T-cell (primary cell): ENCODE measurements at regions not wholly inside any gene's neighbourhood (a gene's known extent, or its start where the extent isn't known, plus 50 kb on each side); places are given as distances from the start of the nearest gene placed in this dataset.
"Not testable (repeated sequence)": the region's sequence is repeated elsewhere in the genome, so short reads cannot be mapped to it uniquely, and the experiment has no call there.

ENCODE experiments used
- ATAC-seq, 4 experiments: fragments of 200-7000 bp in 3 of 4; fragments of 150-1000 bp in 1 of 4; cut with Tn5 transposase; replicated peaks in 1 of 4; 1 replicate in 3 of 4; 2 replicates in 1 of 4; pipeline ENCODE4 v1.10.0; 2021; ENCODE audit warnings: moderate library complexity in 3 of 4, mild to moderate bottlenecking in 2 of 4, moderate number of reproducible peaks in 1 of 4
- CTCF ChIA-PET, 2 donors: fragments of 300-600 bp; sonication (Branson Sonifier 250); formaldehyde crosslinking; loops; one replicate each; lab custom pipeline; 2022; ENCODE audit warnings: antibody characterized with exemption in 2 of 2; lab: Charles Lee
- POLR2A ChIA-PET, 2 donors: fragments of 300-600 bp; sonication (Branson Sonifier 250); formaldehyde crosslinking; loops; one replicate each; lab custom pipeline; 2022; ENCODE audit warnings: antibody characterized with exemption in 2 of 2; lab: Charles Lee
- DNase-seq, 35 experiments: peaks; one replicate each; pipeline versions ENCODE4 v3.0.0 to v3.0.0-alpha.2; 2013 to 2023
- H3K27ac ChIP-seq: one replicate; pipeline ENCODE4 v1.5.1; 2013; ENCODE audit warnings: low read length
- H3K27me3 ChIP-seq, 2 experiments: replicated peaks in 1 of 2; 1 replicate in 1 of 2; 2 replicates in 1 of 2; pipeline versions ENCODE4 v1.6.1 to v1.7.0; 2013; ENCODE audit warnings: low read length in 1 of 2, mixed read lengths in 1 of 2; ENCODE audit not compliant: control insufficient read depth in 2 of 2, insufficient read depth in 2 of 2; ENCODE audit errors: extremely low read depth in 1 of 2
- H3K36me3 ChIP-seq, 2 donors: 1 replicate in 1 of 2; 2 replicates in 1 of 2; pipeline versions ENCODE4 v1.6.1 to v1.7.0; 2013; ENCODE audit warnings: low read length in 1 of 2; ENCODE audit not compliant: control insufficient read depth in 2 of 2, insufficient read depth in 1 of 2; ENCODE audit errors: extremely low read depth in 1 of 2
- H3K4me1 ChIP-seq, 2 experiments: 1 replicate in 1 of 2; 2 replicates in 1 of 2; pipeline versions ENCODE4 v1.6.1 to v1.7.0; 2013; ENCODE audit warnings: low read length in 2 of 2, mixed read lengths in 1 of 2; ENCODE audit not compliant: insufficient read depth in 2 of 2, control insufficient read depth in 1 of 2; ENCODE audit errors: extremely low read depth in 1 of 2
- H3K4me3 ChIP-seq, 2 donors: 1 replicate in 1 of 2; 2 replicates in 1 of 2; pipeline versions ENCODE4 v1.5.1 to v1.7.0; 2013; ENCODE audit warnings: mild to moderate bottlenecking in 2 of 2, low read length in 1 of 2, moderate library complexity in 1 of 2; ENCODE audit not compliant: control insufficient read depth in 1 of 2; ENCODE audit errors: extremely low read depth in 1 of 2
- H3K9me3 ChIP-seq: 2 replicates; pipeline ENCODE4 v1.7.0; 2013
- H3K27ac Mint-ChIP-seq, 2 donors: one replicate each; pipeline ENCODE4 v1.8.0; 2020 to 2021; ENCODE audit warnings: mild to moderate bottlenecking in 2 of 2, mixed read lengths in 2 of 2
- H3K27me3 Mint-ChIP-seq, 2 donors: one replicate each; pipeline ENCODE4 v1.8.0; 2021 to 2022; ENCODE audit warnings: mixed read lengths in 2 of 2
- H3K36me3 Mint-ChIP-seq: one replicate; pipeline ENCODE4 v1.8.0; 2021; ENCODE audit warnings: mixed read lengths
- H3K4me1 Mint-ChIP-seq, 3 donors: one replicate each; pipeline ENCODE4 v1.8.0; 2020 to 2022; ENCODE audit warnings: mixed read lengths in 3 of 3, mild to moderate bottlenecking in 1 of 3
- H3K4me3 Mint-ChIP-seq, 3 donors: one replicate each; pipeline ENCODE4 v1.8.0; 2020 to 2022; ENCODE audit warnings: mild to moderate bottlenecking in 3 of 3, mixed read lengths in 3 of 3, moderate library complexity in 3 of 3
- H3K9me3 Mint-ChIP-seq, 3 donors: one replicate each; pipeline ENCODE4 v1.8.0; 2020 to 2022; ENCODE audit warnings: mixed read lengths in 3 of 3
- WGBS: methylation state at CpG from one replicate; pipeline ENCODE4 v1.1.5; 2013; ENCODE audit warnings: missing lambda C conversion rate; ENCODE audit not compliant: insufficient coverage; 5-methylcytosine and 5-hydroxymethylcytosine counted together

- Histone ChIP-seq H3K36me3 (no peaks in the 10 kb centered on the region), H3K27me3 (no peaks in the 10 kb centered on the region), H3K4me3 (no peak overlapping the region), H3K9me3 (no peaks in the 10 kb centered on the region), H3K4me1 (no peaks in the 10 kb centered on the region), H3K27ac (no peak overlapping the region)
- H3K27me3 Mint-ChIP-seq, result no peaks in the 10 kb centered on the region
- H3K4me1 Mint-ChIP-seq, result no peaks in the 10 kb centered on the region
- H3K36me3 Mint-ChIP-seq, result no peaks in the 10 kb centered on the region
- no peak overlapping the region for H3K27ac Mint-ChIP-seq
- WGBS, result no CpG with 5 or more reads among the region's 1 CpG
- peaks cover 0 to 10% (median 6%) of the 10 kb centered on the region in 3 donors for H3K9me3 Mint-ChIP-seq
- no peak overlapping the region for H3K4me3 Mint-ChIP-seq
- ChIA-PET CTCF (no interaction called here), POLR2A (no interaction called here)
- DNase-seq, result no peak
- ATAC-seq, result no peak
Measured at GRCh38 chr11:98056945-98057344, 963.8 kb upstream of the CNTN5 start.

DNA sequence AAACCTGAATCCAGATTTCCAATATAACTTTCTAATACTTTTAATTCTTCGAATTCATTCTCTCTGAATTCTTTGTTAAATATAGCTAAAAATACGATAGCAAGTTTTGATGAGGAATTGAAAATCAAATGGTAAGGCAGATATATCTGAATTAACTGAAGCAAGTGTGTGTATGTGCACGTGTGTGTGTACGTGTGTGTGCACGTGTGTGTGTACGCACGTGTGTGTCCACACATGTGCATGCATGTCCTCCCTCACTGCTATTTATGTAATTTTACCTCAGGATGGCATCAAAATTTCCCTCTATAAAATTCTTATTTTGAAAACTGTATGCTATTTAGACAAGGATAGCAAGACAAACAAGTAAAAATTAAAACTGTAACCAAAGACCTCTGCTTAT lies 961.3 kb upstream of the CNTN5 start:
- Histone ChIP-seq H3K27ac (no peak overlapping the region), H3K9me3 (no peaks in the 10 kb centered on the region), H3K36me3 (no peaks in the 10 kb centered on the region), H3K4me3 (no peak overlapping the region), H3K27me3 (no peaks in the 10 kb centered on the region), H3K4me1 (no peaks in the 10 kb centered on the region)
- H3K9me3 Mint-ChIP-seq, result peaks cover 4 to 11% (median 5%) of the 10 kb centered on the region in 3 donors
- no peaks in the 10 kb centered on the region for H3K4me1 Mint-ChIP-seq
- no peaks in the 10 kb centered on the region for H3K36me3 Mint-ChIP-seq
- H3K27ac Mint-ChIP-seq, result no peak overlapping the region
- no peak for DNase-seq
- ChIA-PET CTCF (no interaction called here), POLR2A (no interaction called here)
- no CpG with 5 or more reads among the region's 7 CpGs for WGBS
- no peak for ATAC-seq
- H3K4me3 Mint-ChIP-seq, result no peak overlapping the region
- H3K27me3 Mint-ChIP-seq, result no peaks in the 10 kb centered on the region

DNA sequence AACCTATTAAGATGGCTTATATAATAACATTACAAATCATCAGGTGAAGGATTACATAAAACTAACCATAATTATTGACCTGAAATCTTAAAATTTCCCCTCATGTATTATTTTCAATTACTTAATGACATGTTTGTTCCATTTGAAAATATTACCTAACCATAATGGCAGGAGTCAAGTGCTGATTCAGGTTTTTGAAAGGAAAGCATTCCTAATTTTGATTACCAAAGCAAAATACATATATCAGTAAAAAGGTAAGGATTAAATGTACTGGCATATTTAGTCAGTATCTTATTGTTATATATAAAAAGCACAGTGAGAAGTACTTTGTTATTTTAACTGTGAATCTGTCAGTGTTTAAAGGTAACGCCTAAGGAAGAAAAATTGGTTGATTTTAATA lies 960.0 kb upstream of the CNTN5 start:
- H3K27ac ChIP-seq, result no peak overlapping the region
- H3K4me3 Mint-ChIP-seq, result no peak overlapping the region
- ATAC-seq, result no peak
- H3K27me3 Mint-ChIP-seq, result no peaks in the 10 kb centered on the region
- peaks cover 4 to 7% (median 6%) of the 10 kb centered on the region in 3 donors for H3K9me3 Mint-ChIP-seq
- H3K4me1 ChIP-seq, result no peaks in the 10 kb centered on the region
- H3K27ac Mint-ChIP-seq, result no peak overlapping the region
- H3K36me3 ChIP-seq, result no peaks in the 10 kb centered on the region
- no peaks in the 10 kb centered on the region for H3K9me3 ChIP-seq
- H3K4me1 Mint-ChIP-seq, result no peaks in the 10 kb centered on the region
- no peak for DNase-seq
- no peaks in the 10 kb centered on the region for H3K27me3 ChIP-seq
- ChIA-PET CTCF (no interaction called here), POLR2A (no interaction called here)
- no CpG with 5 or more reads among the region's 1 CpG for WGBS
- no peaks in the 10 kb centered on the region for H3K36me3 Mint-ChIP-seq
- no peak overlapping the region for H3K4me3 ChIP-seq

DNA sequence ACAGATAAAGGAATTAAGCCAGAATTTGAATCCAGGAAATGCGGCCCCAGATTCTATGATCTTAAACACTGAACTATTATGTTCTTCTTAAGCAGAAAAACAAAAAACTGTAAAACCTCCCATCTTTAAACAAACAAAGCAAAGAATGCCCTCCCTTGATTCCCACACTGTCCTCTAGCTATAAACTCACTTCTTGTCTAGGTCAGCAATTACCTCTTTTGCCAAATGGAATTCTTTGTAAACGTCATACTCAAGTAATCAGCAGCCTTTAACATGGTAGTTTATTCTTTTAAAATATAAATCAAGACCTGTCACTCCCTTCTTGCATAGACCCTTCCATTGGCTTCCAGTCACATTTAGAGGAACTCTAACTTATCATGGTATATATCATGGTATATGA lies 958.9 kb upstream of the CNTN5 start:
- H3K27me3 ChIP-seq, result no peaks in the 10 kb centered on the region
- no peaks in the 10 kb centered on the region for H3K4me1 ChIP-seq
- H3K9me3 Mint-ChIP-seq, result peaks cover 4 to 8% (median 7%) of the 10 kb centered on the region in 3 donors
- ChIA-PET CTCF (no interaction called here), POLR2A (no interaction called here)
- H3K9me3 ChIP-seq, result no peaks in the 10 kb centered on the region
- no peaks in the 10 kb centered on the region for H3K36me3 ChIP-seq
- no peaks in the 10 kb centered on the region for H3K4me1 Mint-ChIP-seq
- H3K4me3 Mint-ChIP-seq, result no peak overlapping the region
- no peak for ATAC-seq
- no peaks in the 10 kb centered on the region for H3K36me3 Mint-ChIP-seq
- no peak overlapping the region for H3K27ac Mint-ChIP-seq
- WGBS, result 100% methylated on average over 1 of the region's 2 CpGs
- DNase-seq, result no peak
- H3K27ac ChIP-seq, result no peak overlapping the region
- H3K4me3 ChIP-seq, result no peak overlapping the region
- no peaks in the 10 kb centered on the region for H3K27me3 Mint-ChIP-seq

- no peaks in the 10 kb centered on the region for H3K36me3 ChIP-seq
- no peak overlapping the region for H3K27ac ChIP-seq
- no CpG with 5 or more reads among the region's 1 CpG for WGBS
- H3K4me1 Mint-ChIP-seq, result no peaks in the 10 kb centered on the region
- no peaks in the 10 kb centered on the region for H3K9me3 ChIP-seq
- ChIA-PET POLR2A (no interaction called here), CTCF (no interaction called here)
- DNase-seq, result no peak
- no peak overlapping the region for H3K4me3 ChIP-seq
- no peak overlapping the region for H3K27ac Mint-ChIP-seq
- H3K4me1 ChIP-seq, result no peaks in the 10 kb centered on the region
- no peaks in the 10 kb centered on the region for H3K27me3 Mint-ChIP-seq
- no peaks in the 10 kb centered on the region for H3K27me3 ChIP-seq
- peaks cover 4 to 8% (median 7%) of the 10 kb centered on the region in 3 donors for H3K9me3 Mint-ChIP-seq
- no peak overlapping the region for H3K4me3 Mint-ChIP-seq
- no peak for ATAC-seq
- H3K36me3 Mint-ChIP-seq, result no peaks in the 10 kb centered on the region
Measured at GRCh38 chr11:98062714-98063113, 958.0 kb upstream of the CNTN5 start.

DNA sequence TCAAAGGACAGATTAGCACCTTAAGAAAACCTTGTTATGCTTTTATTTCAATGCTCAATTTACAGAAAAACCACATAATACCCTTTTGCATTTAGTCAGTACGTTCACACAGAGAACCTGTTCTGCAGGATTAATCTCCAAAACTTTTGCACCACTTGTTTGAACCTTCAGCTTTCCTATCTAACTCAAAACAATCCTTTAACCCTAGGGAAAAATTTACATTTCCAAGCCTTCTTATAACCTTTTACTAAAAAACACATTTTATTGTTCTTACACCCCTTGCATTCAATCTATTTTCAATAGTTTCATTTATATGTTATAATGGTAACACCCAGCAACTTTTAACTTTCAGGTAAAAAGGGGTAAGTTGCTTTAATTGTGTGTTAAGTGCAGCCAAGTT lies 952.5 kb upstream of the CNTN5 start:
- H3K27me3 Mint-ChIP-seq, result no peaks in the 10 kb centered on the region
- H3K27ac Mint-ChIP-seq, result no peak overlapping the region
- no peak overlapping the region for H3K27ac ChIP-seq
- ChIA-PET POLR2A (no interaction called here), CTCF (no interaction called here)
- no peak for DNase-seq
- no peaks in the 10 kb centered on the region for H3K4me1 ChIP-seq
- no peak overlapping the region for H3K4me3 Mint-ChIP-seq
- H3K36me3 Mint-ChIP-seq, result no peaks in the 10 kb centered on the region
- H3K9me3 Mint-ChIP-seq, result peaks cover 3 to 10% (median 4%) of the 10 kb centered on the region in 3 donors
- H3K4me1 Mint-ChIP-seq, result no peaks in the 10 kb centered on the region
- no peak overlapping the region for H3K4me3 ChIP-seq
- no peaks in the 10 kb centered on the region for H3K9me3 ChIP-seq
- ATAC-seq, result no peak
- H3K36me3 ChIP-seq, result no peaks in the 10 kb centered on the region
- no peaks in the 10 kb centered on the region for H3K27me3 ChIP-seq
- WGBS, result 55% methylated on average over 1 of the region's 1 CpG

- H3K4me3 Mint-ChIP-seq, H3K36me3 ChIP-seq, ATAC-seq, H3K4me1 ChIP-seq, H3K27ac Mint-ChIP-seq, H3K27me3 ChIP-seq, POLR2A ChIA-PET, H3K27me3 Mint-ChIP-seq, H3K36me3 Mint-ChIP-seq, H3K4me1 Mint-ChIP-seq, H3K4me3 ChIP-seq, H3K27ac ChIP-seq, H3K9me3 Mint-ChIP-seq, DNase-seq, H3K9me3 ChIP-seq, CTCF ChIA-PET: not testable (repeated sequence)
- 80% methylated on average over 16 of the region's 16 CpGs for WGBS
Measured at GRCh38 chr11:98069147-98069546, 951.6 kb upstream of the CNTN5 start.
